ENCODE measurements at regions not wholly inside any gene's neighbourhood (a gene's known extent, or its start where the extent isn't known, plus 50 kb on each side); places are given as distances from the start of the nearest gene placed in this dataset.

DNA sequence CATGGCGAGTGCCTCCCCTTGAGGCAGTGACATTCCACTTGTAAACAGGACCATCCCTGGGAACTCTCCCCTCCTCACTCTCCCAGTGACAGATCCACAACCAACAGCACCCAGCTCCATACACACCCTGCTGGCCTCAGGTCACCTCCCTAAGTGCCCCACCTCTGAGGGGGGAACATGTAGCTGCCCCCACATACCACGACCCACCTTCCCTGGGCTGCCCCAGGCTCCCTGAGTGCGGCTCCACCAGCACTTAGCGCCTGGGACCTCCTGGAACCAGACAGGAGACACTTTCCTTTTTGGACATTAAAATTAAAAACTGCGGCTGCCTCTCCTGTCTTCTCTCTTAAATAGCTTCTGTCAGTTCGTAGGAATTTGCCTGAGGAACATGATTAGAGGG lies 1140.1 kb downstream of the BRD1 start:
- no peak for DNase-seq

DNA sequence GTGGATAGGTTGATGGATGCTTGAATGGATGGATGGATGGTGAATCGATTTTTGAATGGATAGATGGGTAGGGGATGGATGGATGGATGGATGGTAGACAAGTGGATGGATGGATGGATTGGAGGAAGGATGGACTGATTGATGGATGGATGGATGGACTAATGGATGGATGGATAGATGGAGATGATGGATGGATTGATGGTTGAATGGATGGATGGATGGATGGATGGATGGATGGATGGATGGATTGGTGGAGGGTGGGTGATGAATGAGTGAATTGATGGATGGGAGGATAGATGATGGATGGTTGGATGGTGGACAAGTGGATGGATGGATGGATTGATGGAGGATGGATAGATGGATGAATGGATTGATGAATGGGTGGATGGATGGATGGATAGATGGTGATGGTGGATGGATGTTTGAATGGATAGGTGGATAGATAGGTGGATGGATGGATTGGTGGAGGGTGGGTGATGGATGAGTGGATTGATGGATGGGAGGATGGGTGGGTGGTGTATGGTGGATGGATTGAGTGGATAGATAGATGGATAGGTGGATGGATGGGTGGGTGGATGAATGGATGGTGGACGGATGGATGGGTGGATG lies 1140.9 kb downstream of the BRD1 start:
- DNase-seq, result no peak

DNA sequence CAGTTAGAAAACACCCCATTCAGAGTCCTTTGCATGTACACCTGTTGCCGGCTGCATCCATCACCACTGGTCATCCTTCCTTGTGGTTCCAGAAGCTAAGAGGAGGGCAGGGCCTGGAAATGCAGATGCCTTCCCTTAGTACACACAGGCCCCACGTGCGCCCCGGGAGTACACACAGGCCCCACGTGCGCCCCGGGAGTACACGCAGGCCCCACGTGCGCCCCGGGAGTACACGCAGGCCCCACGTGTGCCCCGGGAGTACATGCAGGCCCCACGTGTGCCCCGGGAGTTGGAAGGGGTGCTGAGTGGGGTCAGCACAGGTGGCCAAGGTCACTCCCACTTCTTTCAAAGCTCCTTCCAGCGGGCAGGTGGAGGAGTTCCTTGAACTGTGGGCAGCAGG lies 1141.9 kb downstream of the BRD1 start:
- no peak for DNase-seq

DNA sequence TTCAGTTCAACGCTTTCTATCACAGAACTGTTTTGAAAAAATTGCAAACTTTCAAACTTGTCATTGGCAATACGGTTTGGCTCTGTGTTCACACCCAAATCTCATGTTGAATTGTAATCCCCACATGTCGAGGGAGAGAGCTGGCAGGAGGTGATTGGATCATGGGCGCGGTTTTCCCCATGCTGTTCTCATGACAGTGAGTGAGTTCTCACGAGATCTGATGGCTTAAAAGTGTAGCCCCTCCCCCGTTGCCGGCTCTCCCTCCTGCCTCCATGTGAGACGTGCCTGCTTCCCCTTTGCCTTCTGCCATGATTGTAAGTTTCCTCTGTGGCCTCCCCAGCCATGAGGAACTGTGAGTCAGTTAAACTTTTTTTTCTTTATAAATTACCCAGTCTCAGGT lies 1144.0 kb downstream of the BRD1 start:
- no peak for DNase-seq

DNA sequence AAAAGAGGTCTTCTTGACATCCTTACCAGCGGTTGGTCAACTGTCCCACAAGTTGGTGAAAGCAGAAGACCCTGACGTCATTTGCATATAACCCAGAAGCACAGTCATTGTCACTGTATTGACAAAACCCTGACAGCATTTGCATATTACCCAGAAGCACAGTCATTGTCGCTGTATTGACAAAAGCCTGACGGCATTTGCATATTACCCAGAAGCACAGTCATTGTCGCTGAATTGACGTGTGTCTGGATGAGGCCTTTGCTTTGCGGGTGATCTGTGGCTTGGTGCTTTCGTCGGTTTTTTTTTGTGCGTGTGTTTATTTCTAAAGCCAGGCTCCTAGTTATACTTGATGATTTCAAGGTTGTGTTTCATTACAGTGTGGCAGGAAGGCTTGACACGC lies 1145.2 kb downstream of the BRD1 start:
- no peak for DNase-seq

DNA sequence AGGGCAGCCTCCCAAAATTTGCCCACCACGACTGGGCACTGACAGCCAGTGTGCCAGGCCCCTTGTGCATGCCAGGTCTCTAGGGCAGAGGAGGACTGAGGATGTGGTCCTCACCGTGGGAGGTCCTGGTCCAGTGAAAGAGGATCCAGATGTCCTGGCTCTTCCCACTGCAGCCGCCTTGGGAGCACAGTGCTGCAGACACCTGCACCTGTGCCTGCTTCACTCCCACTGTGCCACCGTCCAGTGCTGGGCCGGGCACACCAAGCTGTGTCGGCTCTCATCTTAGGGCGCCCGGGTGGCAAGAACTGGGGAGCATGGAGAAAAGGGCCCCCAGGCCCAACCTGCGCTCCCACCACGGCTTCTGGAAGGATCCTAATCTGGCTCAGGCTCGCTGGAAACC lies 1147.1 kb downstream of the BRD1 start:
- no peak for DNase-seq

DNA sequence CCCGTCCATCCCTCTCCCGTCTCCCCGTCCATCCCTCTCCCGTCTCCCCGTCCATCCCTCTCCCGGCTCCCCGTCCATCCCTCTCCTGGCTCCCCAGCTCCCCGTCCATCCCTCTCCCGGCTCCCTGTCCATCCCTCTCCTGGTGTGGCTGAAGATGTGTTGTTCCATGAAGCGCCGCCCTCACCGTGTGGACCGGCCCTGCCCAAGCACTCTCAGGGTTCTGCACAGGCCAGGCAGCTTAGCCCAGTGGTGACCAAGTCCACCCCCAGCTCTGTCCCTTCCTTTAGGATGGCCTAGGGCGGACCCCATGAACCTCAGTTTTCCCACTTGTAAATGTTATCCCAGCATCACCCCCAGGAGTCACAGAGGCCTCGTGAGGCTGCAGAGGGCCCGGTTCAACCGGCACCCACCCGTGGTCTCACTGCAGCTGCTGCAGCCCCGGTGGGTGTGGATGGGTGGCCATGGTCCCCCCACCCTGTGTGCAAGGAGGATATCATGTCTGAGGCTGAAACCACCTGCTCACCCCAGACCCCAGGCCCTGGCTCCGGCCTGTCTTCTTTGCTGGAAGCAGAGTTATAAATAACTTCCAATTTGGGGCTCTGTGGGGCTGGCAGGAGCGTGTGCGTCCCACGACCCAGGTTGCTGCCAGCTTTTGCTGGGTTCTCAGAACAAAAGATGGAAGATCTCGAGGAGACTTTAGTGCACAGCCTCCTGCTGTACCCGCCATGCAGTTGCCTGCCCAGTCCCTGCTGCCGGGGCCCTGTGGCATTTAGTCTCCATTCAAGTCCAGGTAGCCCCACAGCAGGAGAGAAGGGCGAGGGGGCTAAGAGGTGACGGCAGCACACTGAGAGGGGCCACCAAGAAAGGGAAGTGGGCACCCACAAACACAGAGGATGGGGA lies 1147.8 kb downstream of the BRD1 start:
- DNase-seq, result no peak

DNA sequence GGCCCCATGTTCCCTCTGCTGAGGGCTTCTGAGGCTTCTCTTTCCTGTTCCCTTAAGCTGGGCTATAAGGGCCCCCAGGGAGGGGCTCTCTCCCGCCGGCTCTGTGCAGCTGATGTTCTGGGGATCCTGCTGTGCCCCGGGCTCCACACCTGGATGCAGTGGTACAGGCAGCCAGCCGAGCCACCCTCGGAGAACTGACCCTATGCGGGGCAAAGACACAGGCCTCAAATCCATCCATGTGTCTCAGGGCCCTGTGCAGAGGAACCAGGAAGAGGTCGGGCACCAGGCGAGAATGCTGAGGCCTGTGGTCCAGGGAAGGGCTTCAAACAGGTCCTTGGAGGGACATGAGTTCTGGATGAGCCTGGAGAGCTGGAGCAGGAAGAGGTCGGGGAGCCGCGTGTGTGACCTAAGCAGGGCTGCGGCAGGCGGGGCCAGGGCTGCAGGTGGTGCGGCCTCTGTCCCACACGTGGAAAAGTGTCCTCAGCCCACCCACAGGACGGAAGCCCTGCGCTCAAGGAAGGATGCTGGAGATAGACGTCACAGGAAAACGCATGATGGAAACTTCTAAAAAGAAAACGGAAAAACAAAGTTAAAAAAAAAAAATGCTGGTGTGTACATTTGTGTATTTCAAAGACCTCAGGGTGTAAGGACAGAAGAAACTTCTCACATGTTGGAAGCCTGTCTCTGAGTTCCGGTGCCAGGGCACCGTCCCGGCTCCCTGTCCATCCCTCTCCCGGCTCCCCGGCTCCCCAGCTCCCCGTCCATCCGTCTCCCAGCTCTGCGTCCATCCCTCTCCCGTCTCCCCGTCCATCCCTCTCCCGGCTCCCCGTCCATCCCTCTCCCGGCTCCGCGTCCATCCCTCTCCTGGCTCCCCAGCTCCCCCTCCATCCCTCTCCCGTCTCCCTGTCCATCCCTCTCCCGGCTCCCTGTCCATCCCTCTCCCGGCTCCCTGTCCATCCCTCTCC lies 1149.2 kb downstream of the BRD1 start:
- no peak for DNase-seq

DNA sequence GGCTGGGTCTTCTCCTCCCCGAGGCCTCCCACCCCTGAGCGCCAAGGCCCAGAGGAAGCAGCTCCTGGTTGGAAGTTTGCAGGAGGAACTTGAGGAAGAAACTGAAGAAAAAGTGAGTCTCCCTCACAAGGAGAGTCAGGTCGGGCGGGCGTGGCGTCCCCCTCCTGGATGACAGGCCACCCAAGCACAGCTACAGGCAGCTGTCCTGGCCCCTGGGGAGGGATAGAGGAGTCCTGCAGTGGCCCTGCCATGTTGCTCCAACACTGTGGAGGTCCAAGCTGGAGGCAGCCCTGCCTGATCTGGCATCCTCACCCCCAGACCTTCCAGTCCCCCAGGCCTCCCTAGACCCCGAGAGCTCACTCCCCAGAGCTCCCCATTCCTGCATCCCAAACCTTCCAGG lies 1150.1 kb downstream of the BRD1 start:
- DNase-seq, result no peak

DNA sequence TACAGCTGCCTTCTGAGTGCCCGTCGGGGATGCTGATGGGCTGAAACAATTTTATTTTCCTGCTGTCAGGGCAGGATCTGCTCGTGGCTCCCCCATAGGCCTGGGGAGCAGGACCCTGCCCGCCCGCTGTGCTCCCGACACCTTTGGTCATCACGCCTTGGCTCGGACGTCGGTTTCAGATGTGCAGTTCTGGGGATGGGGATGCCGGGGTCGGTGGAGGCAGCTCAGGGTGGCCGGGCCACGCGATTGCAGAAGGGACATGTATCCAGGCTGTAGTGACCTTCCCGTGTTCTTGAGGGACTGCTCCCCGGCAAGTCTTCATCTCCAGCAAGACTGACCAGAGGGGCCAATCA lies 1150.5 kb downstream of the BRD1 start:
- no peak for DNase-seq

DNA sequence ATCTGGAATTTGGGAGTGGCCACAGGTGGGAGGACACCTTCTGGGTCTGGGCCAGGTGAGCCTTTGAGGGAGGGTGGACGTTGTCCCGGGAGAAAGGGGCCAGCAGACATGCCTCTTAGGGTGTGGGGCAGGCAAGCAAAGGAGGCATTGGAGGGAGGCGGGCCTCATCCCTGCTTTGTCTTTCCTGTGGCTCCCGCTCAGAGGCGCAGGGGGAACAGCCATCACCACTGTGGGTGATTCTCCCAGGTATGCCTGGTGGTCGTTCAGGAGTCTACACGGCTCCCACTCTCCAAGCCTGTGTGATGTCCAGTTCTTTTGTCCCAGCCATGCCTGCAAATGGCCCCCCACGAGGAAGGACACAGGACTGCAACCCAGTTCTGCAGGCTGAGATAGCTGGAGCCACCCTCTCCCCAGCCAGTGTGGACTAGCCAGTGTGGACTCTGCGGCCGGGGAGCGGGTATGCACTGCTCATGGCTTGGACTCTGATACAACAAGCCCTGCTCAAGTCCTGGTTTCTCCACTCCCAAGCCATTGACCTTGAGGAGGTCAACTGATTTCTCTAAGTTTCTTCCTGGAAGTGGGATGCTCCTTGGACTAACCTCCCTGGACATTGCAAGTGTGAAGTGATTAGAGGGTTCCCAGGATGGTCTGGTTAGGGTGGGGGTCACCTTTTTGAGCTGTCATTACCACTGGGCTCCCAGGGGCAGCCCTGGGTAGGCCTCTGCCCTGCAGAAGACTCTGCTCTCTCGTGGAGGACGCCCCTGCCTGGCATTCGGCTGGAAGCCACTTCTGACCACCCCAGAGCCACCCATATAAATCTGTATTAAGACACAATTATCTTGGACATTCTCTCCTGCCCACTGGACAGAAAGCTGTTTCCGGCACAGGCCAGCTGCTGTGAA lies 1151.2 kb downstream of the BRD1 start:
- DNase-seq, result no peak

DNA sequence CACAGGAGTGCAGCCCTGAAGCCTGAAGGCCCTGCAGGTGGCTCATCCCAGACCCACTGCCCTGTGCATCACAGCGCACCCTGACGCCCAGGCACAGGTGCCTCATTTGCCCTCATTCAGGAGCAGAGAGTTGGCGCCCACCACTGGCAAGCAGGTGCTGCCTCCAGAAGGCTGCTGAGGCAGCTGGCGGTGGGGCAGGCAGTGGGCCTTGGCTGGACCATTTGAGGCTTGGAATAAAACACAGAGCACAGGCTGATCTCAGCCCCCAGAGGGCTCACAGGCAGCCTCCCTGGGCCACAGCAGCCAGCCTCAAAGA lies 1151.9 kb downstream of the BRD1 start:
- DNase-seq, result no peak

DNA sequence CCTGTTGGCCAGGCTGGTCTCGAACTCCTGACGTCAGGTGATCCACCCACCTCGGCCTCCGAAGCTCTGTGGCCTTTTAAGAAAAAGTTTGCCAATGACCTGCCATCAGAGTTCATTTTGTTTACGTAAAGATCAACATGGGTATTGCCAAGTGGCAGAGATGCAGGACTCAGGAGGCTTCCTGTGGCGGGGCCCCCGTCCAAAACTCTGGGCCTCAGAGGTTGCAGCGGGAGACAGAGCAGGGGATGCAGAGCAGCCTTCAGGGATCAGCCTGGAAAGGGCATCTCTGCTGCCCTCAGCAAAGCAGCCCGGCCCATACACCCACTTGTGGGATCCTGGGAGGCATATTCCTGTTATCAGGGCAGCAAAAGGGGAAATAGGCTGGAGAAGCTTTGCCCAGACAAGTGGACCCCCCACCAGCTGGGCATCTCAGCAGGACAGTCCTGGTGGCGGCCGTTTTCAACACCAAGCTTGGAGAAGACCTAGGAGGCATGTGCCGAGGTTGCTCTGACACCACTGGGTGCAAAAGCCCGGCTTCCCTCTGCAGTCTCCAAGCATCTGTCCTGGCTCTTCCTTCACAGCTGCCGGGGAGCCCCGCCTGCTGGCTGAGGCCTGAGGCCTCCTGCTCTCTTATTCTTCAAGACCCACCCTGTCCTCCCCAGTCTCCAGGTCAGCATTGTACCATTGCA lies 1152.4 kb downstream of the BRD1 start:
- no peak for DNase-seq

DNA sequence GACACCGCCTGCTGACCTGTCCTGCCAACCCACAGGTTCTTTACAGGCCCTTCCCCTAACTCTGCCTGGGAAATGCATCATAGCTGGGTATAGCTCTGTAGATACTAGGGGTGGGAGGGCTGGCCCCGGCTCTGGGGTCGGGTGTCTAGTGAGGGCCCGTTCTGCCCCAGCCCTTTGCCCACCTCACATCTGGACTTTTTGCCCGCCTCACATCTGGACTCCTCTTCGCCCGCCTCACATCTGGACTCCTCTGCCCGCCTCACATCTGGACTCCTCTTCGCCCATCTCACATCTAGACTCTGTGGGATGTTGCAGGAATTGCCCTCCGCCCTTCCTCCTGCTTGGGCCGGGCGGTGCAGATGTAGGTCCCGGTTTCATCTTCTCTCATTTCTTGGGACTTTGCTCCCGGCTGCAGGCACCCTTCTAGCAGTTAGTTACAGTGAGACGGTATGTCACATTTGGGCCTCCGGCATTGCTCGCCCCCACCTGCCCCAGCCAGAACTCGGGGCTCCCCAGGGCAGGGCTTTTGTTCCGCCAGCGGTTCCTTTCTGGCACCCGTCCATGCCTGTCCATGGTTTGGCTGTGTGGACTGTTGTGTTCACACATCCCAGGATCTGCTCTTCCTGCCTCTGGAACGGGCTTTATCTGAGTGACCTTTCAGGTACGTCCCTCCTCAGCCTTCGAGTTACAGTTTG lies 1153.7 kb downstream of the BRD1 start:
- DNase-seq, result no peak

DNA sequence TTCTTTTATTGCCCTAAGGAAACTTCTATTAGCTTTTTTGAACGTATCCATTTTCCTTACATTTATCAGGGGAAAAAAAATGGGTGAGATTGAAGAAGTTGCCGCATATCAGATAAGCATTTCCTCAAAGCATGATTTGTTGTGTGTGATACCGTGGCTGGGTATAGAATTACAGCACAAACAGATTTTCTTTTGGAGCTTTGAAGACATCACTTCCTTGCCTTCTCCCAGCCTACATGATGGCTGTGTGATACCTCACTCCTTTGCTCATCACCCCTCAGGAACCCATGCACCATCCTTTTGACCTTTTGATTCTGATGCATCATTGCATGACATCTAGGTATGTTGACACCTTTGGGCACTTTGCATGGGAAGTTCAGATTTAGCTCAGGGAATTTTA lies 1155.3 kb downstream of the BRD1 start:
- no peak for DNase-seq

DNA sequence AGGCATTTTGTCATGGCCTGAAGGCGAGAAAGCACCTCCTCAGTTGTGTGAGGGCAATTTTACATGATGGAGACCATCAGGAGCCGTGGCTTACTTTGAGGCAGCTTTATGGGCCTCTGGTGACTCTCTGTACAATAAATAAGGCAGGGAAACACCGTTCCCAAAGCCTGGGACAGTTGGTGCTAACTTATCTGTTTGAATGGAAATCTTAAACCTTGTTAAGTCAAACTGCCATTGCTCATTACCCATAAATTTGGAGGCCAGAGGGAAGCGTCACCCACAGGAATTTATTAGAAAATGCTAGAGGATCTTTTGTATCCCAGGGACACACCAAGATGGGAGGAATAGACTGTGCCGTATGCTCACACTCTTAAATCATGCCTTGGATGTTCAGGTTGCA lies 1156.9 kb downstream of the BRD1 start:
- DNase-seq, result no peak

DNA sequence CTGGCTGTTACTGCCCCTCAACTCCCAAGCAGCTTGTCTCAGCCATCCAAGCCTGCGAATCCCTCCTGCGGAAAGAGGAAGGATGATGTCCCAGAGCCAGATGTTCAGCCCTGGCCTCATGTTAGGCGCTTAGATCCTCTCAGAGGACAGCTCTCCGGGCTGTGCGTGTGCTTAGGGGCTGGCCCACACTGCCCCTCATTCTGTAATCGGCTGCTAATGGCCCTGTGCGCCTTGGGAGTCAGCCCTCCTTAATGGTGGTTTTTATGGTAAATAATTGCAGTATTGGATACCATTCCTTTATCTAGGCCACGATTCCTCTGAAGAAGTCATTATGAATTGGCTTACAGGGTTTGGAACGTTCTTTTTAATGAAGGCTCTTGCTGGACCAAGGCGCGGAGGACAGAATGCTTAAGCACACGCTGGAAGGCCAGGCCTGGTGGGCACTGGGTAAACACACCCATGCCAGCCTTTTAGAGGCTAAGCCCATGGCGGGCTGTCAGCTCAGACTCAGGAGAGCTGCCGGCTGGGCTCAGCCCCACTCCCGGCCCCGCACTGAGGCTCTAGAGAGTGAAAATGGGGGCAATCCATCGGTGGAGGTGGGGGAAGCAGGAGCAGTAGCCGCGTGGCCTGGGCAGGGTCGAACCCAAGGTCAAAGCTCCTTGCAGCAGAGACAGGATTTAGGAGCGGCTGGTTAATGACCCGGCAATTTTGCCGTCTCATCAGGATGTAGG lies 1157.5 kb downstream of the BRD1 start:
- no peak for DNase-seq

DNA sequence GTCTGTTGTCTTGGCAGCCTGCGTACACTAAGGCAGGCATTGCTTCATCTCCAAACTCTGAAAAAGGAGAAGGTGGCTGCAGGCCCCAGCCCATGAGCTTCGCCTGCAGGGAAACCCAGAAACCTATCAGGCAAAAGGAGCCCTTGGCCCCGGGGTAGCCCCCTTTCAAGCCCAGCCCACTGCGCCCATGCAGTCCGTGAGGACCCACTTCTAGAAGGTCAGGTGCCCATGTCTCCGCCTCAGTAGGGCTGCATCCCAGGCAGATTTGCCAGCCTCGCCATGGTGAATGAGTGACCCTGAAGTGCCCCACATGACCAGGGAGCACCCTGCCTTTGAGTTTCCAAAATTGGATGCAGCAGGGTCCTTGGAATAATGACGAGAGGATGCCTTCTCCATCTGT lies 1158.4 kb downstream of the BRD1 start:
- DNase-seq, result no peak

DNA sequence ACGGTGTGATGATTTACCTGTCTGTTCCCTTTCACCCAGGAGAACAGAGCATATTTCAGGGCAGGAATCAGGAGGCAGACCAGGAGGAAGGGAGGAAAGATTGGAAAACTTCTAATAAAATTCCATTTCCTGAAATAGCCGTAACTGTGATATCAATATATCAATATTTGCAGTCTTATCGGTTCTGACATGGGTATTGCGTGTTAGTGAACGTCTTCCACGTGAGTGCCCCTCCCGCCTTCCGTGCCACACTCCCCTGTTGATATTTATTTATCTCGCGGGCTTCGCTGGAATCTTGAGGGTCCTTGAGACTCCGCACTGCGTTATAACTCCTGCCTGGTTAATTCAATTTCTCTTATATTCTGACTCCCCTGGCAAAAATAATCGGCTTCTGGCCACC lies 1160.4 kb downstream of the BRD1 start:
- DNase-seq, result no peak

DNA sequence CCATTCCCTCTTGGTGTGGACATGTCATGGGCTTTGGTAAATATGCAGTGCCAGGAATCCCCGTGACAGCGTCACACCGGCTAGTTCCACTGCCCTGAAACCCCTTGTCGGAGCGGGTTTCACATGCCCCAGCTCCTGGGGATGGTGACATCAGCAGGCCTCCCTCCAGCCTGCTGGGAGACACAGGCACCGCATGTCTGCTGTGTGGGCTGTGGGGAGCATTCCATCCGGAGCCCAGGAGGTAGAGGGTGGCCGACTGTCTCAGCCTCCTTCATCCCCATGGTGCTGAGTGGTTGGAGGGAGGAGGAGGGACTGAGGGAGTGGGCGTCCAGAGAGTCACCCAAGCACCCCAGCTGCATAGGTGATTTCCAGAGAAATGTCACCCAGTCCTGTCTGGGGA lies 1161.1 kb downstream of the BRD1 start:
- no peak for DNase-seq
